T-cell (primary cell): ENCODE measurements at regions not wholly inside any gene's neighbourhood (a gene's known extent, or its start where the extent isn't known, plus 50 kb on each side); places are given as distances from the start of the nearest gene placed in this dataset.

Experiments used
- ATAC-seq, 4 experiments: fragments of 200-7000 bp in 3 of 4; fragments of 150-1000 bp in 1 of 4; cut with Tn5 transposase; replicated peaks in 1 of 4; 1 replicate in 3 of 4; 2 replicates in 1 of 4; pipeline ENCODE4 v1.10.0; 2021; ENCODE audit warnings: moderate library complexity in 3 of 4, mild to moderate bottlenecking in 2 of 4, moderate number of reproducible peaks in 1 of 4
- CTCF ChIA-PET, 2 donors: fragments of 300-600 bp; sonication (Branson Sonifier 250); formaldehyde crosslinking; loops; one replicate each; lab custom pipeline; 2022; ENCODE audit warnings: antibody characterized with exemption in 2 of 2; lab: Charles Lee
- POLR2A ChIA-PET, 2 donors: fragments of 300-600 bp; sonication (Branson Sonifier 250); formaldehyde crosslinking; loops; one replicate each; lab custom pipeline; 2022; ENCODE audit warnings: antibody characterized with exemption in 2 of 2; lab: Charles Lee
- DNase-seq, 35 experiments: peaks; one replicate each; pipeline versions ENCODE4 v3.0.0 to v3.0.0-alpha.2; 2013 to 2023
- H3K27ac ChIP-seq: one replicate; pipeline ENCODE4 v1.5.1; 2013; ENCODE audit warnings: low read length
- H3K27me3 ChIP-seq, 2 experiments: replicated peaks in 1 of 2; 1 replicate in 1 of 2; 2 replicates in 1 of 2; pipeline versions ENCODE4 v1.6.1 to v1.7.0; 2013; ENCODE audit warnings: low read length in 1 of 2, mixed read lengths in 1 of 2; ENCODE audit not compliant: control insufficient read depth in 2 of 2, insufficient read depth in 2 of 2; ENCODE audit errors: extremely low read depth in 1 of 2
- H3K36me3 ChIP-seq, 2 donors: 1 replicate in 1 of 2; 2 replicates in 1 of 2; pipeline versions ENCODE4 v1.6.1 to v1.7.0; 2013; ENCODE audit warnings: low read length in 1 of 2; ENCODE audit not compliant: control insufficient read depth in 2 of 2, insufficient read depth in 1 of 2; ENCODE audit errors: extremely low read depth in 1 of 2
- H3K4me1 ChIP-seq, 2 experiments: 1 replicate in 1 of 2; 2 replicates in 1 of 2; pipeline versions ENCODE4 v1.6.1 to v1.7.0; 2013; ENCODE audit warnings: low read length in 2 of 2, mixed read lengths in 1 of 2; ENCODE audit not compliant: insufficient read depth in 2 of 2, control insufficient read depth in 1 of 2; ENCODE audit errors: extremely low read depth in 1 of 2
- H3K4me3 ChIP-seq, 2 donors: 1 replicate in 1 of 2; 2 replicates in 1 of 2; pipeline versions ENCODE4 v1.5.1 to v1.7.0; 2013; ENCODE audit warnings: mild to moderate bottlenecking in 2 of 2, low read length in 1 of 2, moderate library complexity in 1 of 2; ENCODE audit not compliant: control insufficient read depth in 1 of 2; ENCODE audit errors: extremely low read depth in 1 of 2
- H3K9me3 ChIP-seq: 2 replicates; pipeline ENCODE4 v1.7.0; 2013
- H3K27ac Mint-ChIP-seq, 2 donors: one replicate each; pipeline ENCODE4 v1.8.0; 2020 to 2021; ENCODE audit warnings: mild to moderate bottlenecking in 2 of 2, mixed read lengths in 2 of 2
- H3K27me3 Mint-ChIP-seq, 2 donors: one replicate each; pipeline ENCODE4 v1.8.0; 2021 to 2022; ENCODE audit warnings: mixed read lengths in 2 of 2
- H3K36me3 Mint-ChIP-seq: one replicate; pipeline ENCODE4 v1.8.0; 2021; ENCODE audit warnings: mixed read lengths
- H3K4me1 Mint-ChIP-seq, 3 donors: one replicate each; pipeline ENCODE4 v1.8.0; 2020 to 2022; ENCODE audit warnings: mixed read lengths in 3 of 3, mild to moderate bottlenecking in 1 of 3
- H3K4me3 Mint-ChIP-seq, 3 donors: one replicate each; pipeline ENCODE4 v1.8.0; 2020 to 2022; ENCODE audit warnings: mild to moderate bottlenecking in 3 of 3, mixed read lengths in 3 of 3, moderate library complexity in 3 of 3
- H3K9me3 Mint-ChIP-seq, 3 donors: one replicate each; pipeline ENCODE4 v1.8.0; 2020 to 2022; ENCODE audit warnings: mixed read lengths in 3 of 3
- WGBS: methylation state at CpG from one replicate; pipeline ENCODE4 v1.1.5; 2013; ENCODE audit warnings: missing lambda C conversion rate; ENCODE audit not compliant: insufficient coverage; 5-methylcytosine and 5-hydroxymethylcytosine counted together

- H3K27ac Mint-ChIP-seq: no peak overlapping the region
These were observed 147.0 kb upstream of the MTNR1B start for GRCh38 chr11:92822410-92822809.

GRCh38 chr11:92826136-92826535, 143.3 kb upstream of the MTNR1B start:
- H3K27ac ChIP-seq: no peak overlapping the region
- no CpG with 5 or more reads among the region's 1 CpG for WGBS
- H3K27me3 ChIP-seq: no peaks in the 10 kb centered on the region
- no peaks in the 10 kb centered on the region for H3K9me3 ChIP-seq
- ChIA-PET POLR2A (no interaction called here), CTCF (no interaction called here)
- Mint-ChIP-seq H3K27me3 (no peaks in the 10 kb centered on the region), H3K4me1 (no peaks in the 10 kb centered on the region), H3K27ac (no peak overlapping the region), H3K4me3 (no peak overlapping the region), H3K36me3 (no peaks in the 10 kb centered on the region), H3K9me3 (no peaks in the 10 kb centered on the region)
- H3K4me1 ChIP-seq: no peaks in the 10 kb centered on the region
- H3K4me3 ChIP-seq: no peak overlapping the region
- DNase-seq: no peak
- no peak for ATAC-seq
- H3K36me3 ChIP-seq: no peaks in the 10 kb centered on the region

More at GRCh38 chr11:92822410-92822809, 147.0 kb upstream of the MTNR1B start:
- H3K4me3 Mint-ChIP-seq: no peak overlapping the region
- no peaks in the 10 kb centered on the region for H3K36me3 ChIP-seq
- H3K4me1 Mint-ChIP-seq: no peaks in the 10 kb centered on the region
- POLR2A ChIA-PET: no interaction called here
- 92% methylated on average over 2 of the region's 3 CpGs for WGBS
- H3K27me3 ChIP-seq: no peaks in the 10 kb centered on the region
- H3K4me1 ChIP-seq: no peaks in the 10 kb centered on the region
- H3K36me3 Mint-ChIP-seq: no peaks in the 10 kb centered on the region
- CTCF ChIA-PET: no interaction called here
- H3K9me3 Mint-ChIP-seq: peaks cover 0 to 4% (median 0%) of the 10 kb centered on the region in 3 donors
- H3K27me3 Mint-ChIP-seq: no peaks in the 10 kb centered on the region
- H3K27ac ChIP-seq: no peak overlapping the region
- DNase-seq (no peak), ATAC-seq (no peak)
- H3K9me3 ChIP-seq: no peaks in the 10 kb centered on the region
- H3K4me3 ChIP-seq: no peak overlapping the region

GRCh38 chr11:92826603-92827002, 142.8 kb upstream of the MTNR1B start:
- no peaks in the 10 kb centered on the region for H3K27me3 ChIP-seq
- Mint-ChIP-seq H3K27ac (no peak overlapping the region), H3K4me3 (no peak overlapping the region), H3K9me3 (no peaks in the 10 kb centered on the region), H3K4me1 (no peaks in the 10 kb centered on the region), H3K36me3 (no peaks in the 10 kb centered on the region), H3K27me3 (peaks cover under 1 to 3% of the 10 kb centered on the region in 2 donors)
- POLR2A ChIA-PET: no interaction called here
- DNase-seq (no peak), ATAC-seq (no peak)
- WGBS: 0% methylated on average over 1 of the region's 1 CpG
- H3K36me3 ChIP-seq: no peaks in the 10 kb centered on the region
- no peaks in the 10 kb centered on the region for H3K4me1 ChIP-seq
- no peak overlapping the region for H3K27ac ChIP-seq
- CTCF ChIA-PET: no interaction called here
- no peaks in the 10 kb centered on the region for H3K9me3 ChIP-seq
- no peak overlapping the region for H3K4me3 ChIP-seq

GRCh38 chr11:92827132-92827531, 142.3 kb upstream of the MTNR1B start:
- H3K27ac Mint-ChIP-seq: no peak overlapping the region

GRCh38 chr11:92828556-92828955, 140.9 kb upstream of the MTNR1B start:
- Mint-ChIP-seq H3K4me3 (no peak overlapping the region), H3K4me1 (no peaks in the 10 kb centered on the region), H3K27me3 (peaks cover 3 to 6% of the 10 kb centered on the region in 2 donors), H3K9me3 (no peaks in the 10 kb centered on the region), H3K27ac (no peak overlapping the region), H3K36me3 (no peaks in the 10 kb centered on the region)
- CTCF ChIA-PET: no interaction called here
- Histone ChIP-seq H3K36me3 (no peaks in the 10 kb centered on the region), H3K27ac (no peak overlapping the region), H3K4me1 (no peaks in the 10 kb centered on the region), H3K4me3 (no peak overlapping the region), H3K27me3 (no peaks in the 10 kb centered on the region), H3K9me3 (no peaks in the 10 kb centered on the region)
- POLR2A ChIA-PET: no interaction called here
- DNase-seq: no peak
- 27% methylated on average over 2 of the region's 2 CpGs for WGBS
- ATAC-seq: no peak

More at GRCh38 chr11:92827132-92827531, 142.3 kb upstream of the MTNR1B start:
- Histone ChIP-seq H3K4me3 (no peak overlapping the region), H3K9me3 (no peaks in the 10 kb centered on the region), H3K36me3 (no peaks in the 10 kb centered on the region), H3K27me3 (no peaks in the 10 kb centered on the region), H3K4me1 (no peaks in the 10 kb centered on the region), H3K27ac (no peak overlapping the region)
- Mint-ChIP-seq H3K4me1 (no peaks in the 10 kb centered on the region), H3K27me3 (peaks cover 3 to 6% of the 10 kb centered on the region in 2 donors), H3K4me3 (no peak overlapping the region), H3K36me3 (no peaks in the 10 kb centered on the region), H3K9me3 (no peaks in the 10 kb centered on the region)
- no peak for DNase-seq
- ChIA-PET POLR2A (no interaction called here), CTCF (no interaction called here)
- ATAC-seq: no peak
- no CpG with 5 or more reads among the region's 2 CpGs for WGBS

GRCh38 chr11:92829121-92829520, 140.3 kb upstream of the MTNR1B start:
- H3K4me1 Mint-ChIP-seq: no peaks in the 10 kb centered on the region
- ATAC-seq (no peak), DNase-seq (no peak)
- ChIA-PET POLR2A (no interaction called here), CTCF (no interaction called here)
- no peaks in the 10 kb centered on the region for H3K27me3 ChIP-seq
- no peak overlapping the region for H3K4me3 ChIP-seq
- H3K4me1 ChIP-seq: no peaks in the 10 kb centered on the region
- H3K9me3 ChIP-seq: no peaks in the 10 kb centered on the region
- H3K4me3 Mint-ChIP-seq: no peak overlapping the region
- H3K9me3 Mint-ChIP-seq: no peaks in the 10 kb centered on the region
- H3K27me3 Mint-ChIP-seq: peaks cover 3 to 6% of the 10 kb centered on the region in 2 donors
- H3K27ac ChIP-seq: no peak overlapping the region
- WGBS: 78% methylated on average over 3 of the region's 3 CpGs
- H3K27ac Mint-ChIP-seq: no peak overlapping the region
- H3K36me3 ChIP-seq: no peaks in the 10 kb centered on the region
- H3K36me3 Mint-ChIP-seq: no peaks in the 10 kb centered on the region

- no peak overlapping the region for H3K27ac Mint-ChIP-seq
- Histone ChIP-seq H3K4me3 (no peak overlapping the region), H3K27me3 (no peaks in the 10 kb centered on the region), H3K9me3 (no peaks in the 10 kb centered on the region), H3K36me3 (no peaks in the 10 kb centered on the region), H3K27ac (no peak overlapping the region), H3K4me1 (no peaks in the 10 kb centered on the region)
- H3K4me1 Mint-ChIP-seq: no peaks in the 10 kb centered on the region
- H3K27me3 Mint-ChIP-seq: peaks cover 3 to 6% of the 10 kb centered on the region in 2 donors
- ATAC-seq: no peak
- CTCF ChIA-PET: interaction anchor here in 1 of 2 donors (0.6 kb wide), 1 partner anchor 823 kb away, joined by 17 read pairs; no protein-coding TSS in a partner anchor
- H3K4me3 Mint-ChIP-seq: no peak overlapping the region
- no peaks in the 10 kb centered on the region for H3K9me3 Mint-ChIP-seq
- H3K36me3 Mint-ChIP-seq: no peaks in the 10 kb centered on the region
- DNase-seq: no peak
- POLR2A ChIA-PET: no interaction called here
These were observed 139.8 kb upstream of the MTNR1B start for GRCh38 chr11:92829671-92830070.
